H1 (cell line): ENCODE measurements at regions not wholly inside any gene's neighbourhood (a gene's known extent, or its start where the extent isn't known, plus 50 kb on each side); places are given as distances from the start of the nearest gene placed in this dataset.

ENCODE experiments used
- CTCF ChIA-PET: fragments of 300-600 bp; sonication (Branson Sonifier 250); formaldehyde crosslinking; loops from one replicate; lab custom pipeline; 2021; ENCODE audit not compliant: partially characterized antibody; lab: Charles Lee
- POLR2A ChIA-PET: fragments of 300-600 bp; sonication (Branson Sonifier 250); formaldehyde crosslinking; loops from one replicate; lab custom pipeline; 2021; ENCODE audit warnings: inconsistent platforms; ENCODE audit not compliant: partially characterized antibody; lab: Charles Lee
- DNase-seq, 2 experiments: peaks; one replicate each; pipeline versions ENCODE4 v3.0.0 to v3.0.0-alpha.2; 2010 to 2022; ENCODE audit warnings: low spot score in 2 of 2, low read depth in 1 of 2, mixed read lengths in 1 of 2
- FAIRE-seq: peaks from 2 replicates; lab custom pipeline; 2011; peaks lifted over from hg19 to GRCh38; lab: Jason Lieb, UNC
- H2AFZ ChIP-seq: 2 replicates; pipeline ENCODE4 v1.8.1; 2012; ENCODE audit warnings: low read length, inconsistent platforms
- H2AK5ac ChIP-seq: 2 replicates; pipeline ENCODE4 v1.6.1; 2013; ENCODE audit warnings: low read depth, low read length
- H2BK120ac ChIP-seq: replicated peaks from 2 replicates; pipeline ENCODE3; 2013; ENCODE audit warnings: low read depth, low read length, inconsistent platforms
- H2BK12ac ChIP-seq: 2 replicates; pipeline ENCODE4 v1.6.1; 2013; ENCODE audit warnings: low read depth, low read length
- H2BK15ac ChIP-seq: 2 replicates; pipeline ENCODE4 v1.6.1; 2013; ENCODE audit warnings: low read length
- H2BK20ac ChIP-seq: 2 replicates; pipeline ENCODE4 v1.6.1; 2013; ENCODE audit warnings: low read length
- H2BK5ac ChIP-seq: 2 replicates; pipeline ENCODE4 v1.6.1; 2013; ENCODE audit warnings: low read depth, low read length
- H3K14ac ChIP-seq: 2 replicates; pipeline ENCODE4 v1.6.1; 2013; ENCODE audit warnings: inconsistent platforms; ENCODE audit not compliant: insufficient read length
- H3K18ac ChIP-seq: 2 replicates; pipeline ENCODE4 v1.6.1; 2013; ENCODE audit warnings: low read length; ENCODE audit errors: extremely low read depth
- H3K23ac ChIP-seq: 2 replicates; pipeline ENCODE4 v1.6.1; 2013; ENCODE audit warnings: inconsistent platforms; ENCODE audit not compliant: insufficient read length
- H3K23me2 ChIP-seq: 2 replicates; pipeline ENCODE4 v1.6.1; 2013; ENCODE audit warnings: low read depth, low read length
- H3K27ac ChIP-seq: 2 replicates; pipeline ENCODE4 v1.6.1; 2011; ENCODE audit warnings: low read depth, low read length, inconsistent platforms
- H3K27me3 ChIP-seq, 4 experiments: replicated peaks in 1 of 4; 1 replicate in 1 of 4; 2 replicates in 3 of 4; pipeline versions ENCODE4 v1.6.1 to v1.8.1; 2011 to 2013; ENCODE audit warnings: low read length in 3 of 4, mild to moderate bottlenecking in 3 of 4, inconsistent platforms in 2 of 4, mixed read lengths in 2 of 4, moderate library complexity in 1 of 4; ENCODE audit not compliant: control insufficient read depth in 3 of 4, insufficient read depth in 3 of 4; ENCODE audit errors: extremely low read depth in 1 of 4
- H3K36me3 ChIP-seq, 4 experiments: 2 replicates each; pipeline versions ENCODE4 v1.6.1 to v1.8.1; 2011 to 2013; ENCODE audit warnings: mild to moderate bottlenecking in 4 of 4, low read length in 3 of 4, moderate library complexity in 2 of 4, control low read depth in 1 of 4, inconsistent platforms in 1 of 4; ENCODE audit not compliant: insufficient read depth in 4 of 4, control insufficient read depth in 2 of 4
- H3K4ac ChIP-seq: replicated peaks from 2 replicates; pipeline ENCODE3; 2013; ENCODE audit warnings: low read length, low read depth, mixed read lengths, inconsistent platforms; ENCODE audit not compliant: insufficient read length
- H3K4me1 ChIP-seq, 4 experiments: replicated peaks in 1 of 4; 1 replicate in 1 of 4; 2 replicates in 3 of 4; pipeline versions ENCODE4 v1.6.1 to v1.8.1; 2011 to 2013; ENCODE audit warnings: low read length in 3 of 4, inconsistent platforms in 2 of 4, mixed read lengths in 1 of 4; ENCODE audit not compliant: insufficient read depth in 4 of 4, control insufficient read depth in 3 of 4
- H3K4me2 ChIP-seq, 2 experiments: 2 replicates each; pipeline versions ENCODE4 v1.6.1 to v1.8.1; 2011 to 2013; ENCODE audit warnings: low read depth in 2 of 2, low read length in 2 of 2, control low read depth in 1 of 2, inconsistent platforms in 1 of 2, mild to moderate bottlenecking in 1 of 2; ENCODE audit not compliant: insufficient read depth in 1 of 2
- H3K4me3 ChIP-seq, 4 experiments: fragments of 200-600, 300-600 bp in 1 of 4; sonication (generic), shearing (Covaris generic), sonication (Bioruptor Twin) in 1 of 4; 2 replicates each; pipeline versions ENCODE4 v1.5.1 to v1.8.1; 2011 to 2016; ENCODE audit warnings: low read length in 4 of 4, low read depth in 3 of 4, control low read depth in 2 of 4, inconsistent platforms in 2 of 4, mild to moderate bottlenecking in 2 of 4, mixed read lengths in 1 of 4, moderate library complexity in 1 of 4; ENCODE audit not compliant: insufficient read depth in 2 of 4; ENCODE audit errors: extremely low read depth in 1 of 4
- H3K56ac ChIP-seq: replicated peaks from 2 replicates; pipeline ENCODE3; 2013; ENCODE audit warnings: low read depth, mild to moderate bottlenecking, mixed read lengths, low read length, inconsistent platforms; ENCODE audit not compliant: insufficient read length
- H3K79me1 ChIP-seq: 2 replicates; pipeline ENCODE4 v1.6.1; 2013; ENCODE audit warnings: low read depth, low read length, control low read depth
- H3K79me2 ChIP-seq, 2 experiments: 2 replicates each; pipeline versions ENCODE4 v1.6.1 to v1.8.1; 2012 to 2013; ENCODE audit warnings: low read length in 2 of 2, mild to moderate bottlenecking in 2 of 2, inconsistent platforms in 1 of 2; ENCODE audit not compliant: insufficient read depth in 2 of 2, control insufficient read depth in 1 of 2
- H3K9ac ChIP-seq, 4 experiments: replicated peaks in 1 of 4; 1 replicate in 1 of 4; 2 replicates in 3 of 4; pipeline versions ENCODE4 v1.6.1 to v1.8.1; 2011 to 2013; ENCODE audit warnings: low read depth in 3 of 4, low read length in 3 of 4, control low read depth in 2 of 4, mild to moderate bottlenecking in 2 of 4, moderate library complexity in 2 of 4, inconsistent platforms in 1 of 4; ENCODE audit errors: extremely low read depth in 1 of 4
- H3K9me3 ChIP-seq, 2 experiments: 2 replicates each; pipeline versions ENCODE4 v1.6.1 to v1.8.1; 2012 to 2013; ENCODE audit warnings: mild to moderate bottlenecking in 2 of 2, moderate library complexity in 2 of 2, control low read depth in 1 of 2, inconsistent platforms in 1 of 2, low read depth in 1 of 2, low read length in 1 of 2, mixed read lengths in 1 of 2; ENCODE audit not compliant: insufficient read depth in 2 of 2
- H4K20me1 ChIP-seq, 2 experiments: replicated peaks in 1 of 2; 2 replicates each; pipeline versions ENCODE3 to v1.8.1; 2011 to 2013; ENCODE audit warnings: inconsistent platforms in 2 of 2, low read length in 2 of 2, mild to moderate bottlenecking in 1 of 2; ENCODE audit not compliant: insufficient read depth in 2 of 2, control insufficient read depth in 1 of 2
- H4K5ac ChIP-seq: 2 replicates; pipeline ENCODE4 v1.6.1; 2013; ENCODE audit warnings: low read length, low read depth, mixed read lengths, inconsistent platforms; ENCODE audit not compliant: insufficient read length
- H4K8ac ChIP-seq: 2 replicates; pipeline ENCODE4 v1.8.0; 2013; ENCODE audit warnings: mild to moderate bottlenecking, moderate library complexity, low read length, inconsistent platforms; ENCODE audit not compliant: insufficient read depth; ENCODE audit errors: extremely low read depth
- H4K91ac ChIP-seq: replicated peaks from 2 replicates; pipeline ENCODE3; 2013; ENCODE audit warnings: low read length, mixed read lengths, inconsistent platforms; ENCODE audit not compliant: insufficient read length
- BCL11A ChIP-seq, 2 experiments: IDR thresholded peaks; one replicate each; pipeline ENCODE4 v1.6.1; 2011; ENCODE audit warnings: low read depth in 2 of 2, low read length in 2 of 2, mild to moderate bottlenecking in 2 of 2
- HDAC2 ChIP-seq, 2 experiments: fragments of 300-600 bp in 1 of 2; sonication (generic) in 1 of 2; IDR thresholded peaks; 2 replicates each; pipeline ENCODE4 v1.6.1; 2011 to 2012; ENCODE audit warnings: low read depth in 2 of 2, low read length in 2 of 2, mild to moderate bottlenecking in 2 of 2, moderate library complexity in 2 of 2, borderline replicate concordance in 1 of 2, inconsistent platforms in 1 of 2
- JUND ChIP-seq: IDR thresholded peaks from 2 replicates; pipeline ENCODE4 v1.6.1; 2011; ENCODE audit warnings: mild to moderate bottlenecking, improper control_type of control experiment, low read length
- MAFK ChIP-seq: IDR thresholded peaks from 2 replicates; pipeline ENCODE4 v1.6.1; 2012; ENCODE audit warnings: low read depth, mild to moderate bottlenecking, improper control_type of control experiment, low read length
- POLR2AphosphoS5 ChIP-seq: IDR thresholded peaks from 2 replicates; pipeline ENCODE4 v1.6.1; 2011; ENCODE audit warnings: low read depth, low read length
- SAP30 ChIP-seq: fragments of 300-600 bp; sonication (generic); IDR thresholded peaks from 2 replicates; pipeline ENCODE4 v1.7.1; 2012; ENCODE audit warnings: low read length, moderate library complexity, mild to moderate bottlenecking, inconsistent platforms; ENCODE audit not compliant: insufficient read depth, insufficient replicate concordance
- ZNF274 ChIP-seq: IDR thresholded peaks from 2 replicates; pipeline ENCODE4 v1.7.0; 2012; ENCODE audit warnings: low read length, borderline replicate concordance; ENCODE audit errors: extremely low read depth
- WGBS, 2 experiments: shearing (Covaris generic) in 1 of 2; methylation state at CpG; one replicate each; pipeline versions ENCODE4 v1.1.6 to v1.1.7; 2013 to 2015; ENCODE audit warnings: low lambda C conversion rate in 2 of 2, mixed read lengths in 2 of 2, inconsistent platforms in 1 of 2, low coverage in 1 of 2, missing lambda C conversion rate in 1 of 2; ENCODE audit not compliant: insufficient replicate concordance in 2 of 2, insufficient coverage in 1 of 2, insufficient read length in 1 of 2; ENCODE audit errors: extremely low coverage in 1 of 2, missing lambda C conversion rate in 1 of 2; 5-methylcytosine and 5-hydroxymethylcytosine counted together
- TF ChIP-seq, protein P1 (sequence below): IDR thresholded peaks from 2 replicates; pipeline ENCODE4 v1.6.1; 2011; ENCODE audit warnings: low read length, improper control_type of control experiment

DNA sequence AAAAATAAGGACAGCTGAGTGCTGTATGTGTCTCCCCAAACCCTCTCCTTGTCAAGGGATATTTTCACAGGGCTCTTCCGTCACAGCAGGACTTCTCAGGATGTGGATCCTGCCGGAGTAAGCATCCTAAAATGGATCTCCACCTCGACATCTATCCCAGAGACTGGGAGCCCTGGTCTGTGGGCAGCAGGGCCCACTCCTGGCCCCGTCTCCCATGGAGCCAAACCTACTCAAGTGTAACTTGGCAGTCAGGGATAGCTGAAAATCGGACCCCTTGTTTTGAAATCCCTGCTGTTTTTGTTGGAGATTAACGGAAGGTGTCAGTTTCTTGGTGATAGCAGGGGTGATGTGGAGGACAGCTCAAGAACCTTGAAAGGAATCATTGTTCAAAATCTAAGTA, 109.0 kb upstream of the TWIST2 start:
- Histone ChIP-seq H4K20me1 (no peaks in the 10 kb centered on the region), H2BK15ac (no peak overlapping the region), H3K9ac (no peak overlapping the region), H3K18ac (no peak overlapping the region), H2BK20ac (no peak overlapping the region), H3K36me3 (no peaks in the 10 kb centered on the region), H3K4me2 (no peak overlapping the region), H4K8ac (no peak overlapping the region), H3K79me2 (no peaks in the 10 kb centered on the region), H3K14ac (no peak overlapping the region), H2AFZ (no peak overlapping the region), H2BK5ac (no peak overlapping the region), H2BK12ac (no peak overlapping the region), H3K23ac (no peak overlapping the region), H3K23me2 (no peaks in the 10 kb centered on the region), H3K79me1 (no peaks in the 10 kb centered on the region), H4K5ac (no peak overlapping the region)
- DNase-seq, result no peak
- FAIRE-seq, result no peak
- 84% methylated on average over 6 of the region's 6 CpGs; no CpG with 5 or more reads in 1 of the 2 experiments for WGBS, 2 experiments
- TF ChIP-seq POLR2AphosphoS5, result no peak
- TF ChIP-seq, protein P1, sequence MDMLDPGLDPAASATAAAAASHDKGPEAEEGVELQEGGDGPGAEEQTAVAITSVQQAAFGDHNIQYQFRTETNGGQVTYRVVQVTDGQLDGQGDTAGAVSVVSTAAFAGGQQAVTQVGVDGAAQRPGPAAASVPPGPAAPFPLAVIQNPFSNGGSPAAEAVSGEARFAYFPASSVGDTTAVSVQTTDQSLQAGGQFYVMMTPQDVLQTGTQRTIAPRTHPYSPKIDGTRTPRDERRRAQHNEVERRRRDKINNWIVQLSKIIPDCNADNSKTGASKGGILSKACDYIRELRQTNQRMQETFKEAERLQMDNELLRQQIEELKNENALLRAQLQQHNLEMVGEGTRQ, result no peak
- TF ChIP-seq ZNF274, result no peak
- no peak for TF ChIP-seq HDAC2 (IDR thresholded peaks at IDR 0.05; ENCODE audit: borderline replicate concordance in 1 of 2, low read depth in 2 of 2, low read length in 2 of 2)
- no peak for TF ChIP-seq SAP30
- TF ChIP-seq MAFK, result no peak
- TF ChIP-seq BCL11A (IDR thresholded peaks at IDR 0.05; ENCODE audit: low read depth in 2 of 2, low read length in 2 of 2), result no peak
- no peak for TF ChIP-seq JUND
- TF ChIP-seq, all 59 proteins: peak for 0
- Histone ChIP-seq H2BK120ac (no peak overlapping the region), H3K27ac (no peak overlapping the region), H3K4ac (no peak overlapping the region), H4K91ac (no peak overlapping the region), H3K56ac (no peak overlapping the region), H3K4me1 (no peaks in the 10 kb centered on the region), H3K27me3 (no peaks in the 10 kb centered on the region), H2AK5ac (no peak overlapping the region), H3K4me3 (no peak overlapping the region), H3K9me3 (peaks cover 2 to 8% of the 10 kb centered on the region in 2 experiments; a peak in 2 of 4 replicates)
- ChIA-PET CTCF (no interaction called here), POLR2A (no interaction called here)
